ENCODE measurements at regions not wholly inside any gene's neighbourhood (a gene's known extent, or its start where the extent isn't known, plus 50 kb on each side); places are given as distances from the start of the nearest gene placed in this dataset.

DNA sequence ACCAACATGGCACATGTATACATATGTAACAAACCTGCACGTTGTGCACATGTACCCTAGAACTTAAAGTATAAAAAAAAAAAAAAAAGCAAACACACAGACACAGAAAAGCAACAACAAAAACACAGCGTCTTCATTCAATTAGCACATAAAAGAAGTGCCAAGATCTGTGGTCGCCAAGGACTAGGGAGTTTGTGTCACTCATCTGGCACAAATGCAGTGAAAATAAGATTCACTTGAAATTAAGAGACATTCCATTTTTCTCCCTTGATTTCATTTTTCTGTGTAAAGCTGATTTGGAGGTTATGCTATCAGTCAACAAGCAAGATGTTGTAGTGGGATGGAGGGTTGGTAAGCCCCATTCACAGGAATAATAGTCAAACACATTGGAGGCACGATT lies 115.3 kb downstream of the FAT4 start:
- H3K4me3 ChIP-seq (ENCODE audit: low read depth, low read length) = no peak overlapping the region
- TF ChIP-seq, protein P1, sequence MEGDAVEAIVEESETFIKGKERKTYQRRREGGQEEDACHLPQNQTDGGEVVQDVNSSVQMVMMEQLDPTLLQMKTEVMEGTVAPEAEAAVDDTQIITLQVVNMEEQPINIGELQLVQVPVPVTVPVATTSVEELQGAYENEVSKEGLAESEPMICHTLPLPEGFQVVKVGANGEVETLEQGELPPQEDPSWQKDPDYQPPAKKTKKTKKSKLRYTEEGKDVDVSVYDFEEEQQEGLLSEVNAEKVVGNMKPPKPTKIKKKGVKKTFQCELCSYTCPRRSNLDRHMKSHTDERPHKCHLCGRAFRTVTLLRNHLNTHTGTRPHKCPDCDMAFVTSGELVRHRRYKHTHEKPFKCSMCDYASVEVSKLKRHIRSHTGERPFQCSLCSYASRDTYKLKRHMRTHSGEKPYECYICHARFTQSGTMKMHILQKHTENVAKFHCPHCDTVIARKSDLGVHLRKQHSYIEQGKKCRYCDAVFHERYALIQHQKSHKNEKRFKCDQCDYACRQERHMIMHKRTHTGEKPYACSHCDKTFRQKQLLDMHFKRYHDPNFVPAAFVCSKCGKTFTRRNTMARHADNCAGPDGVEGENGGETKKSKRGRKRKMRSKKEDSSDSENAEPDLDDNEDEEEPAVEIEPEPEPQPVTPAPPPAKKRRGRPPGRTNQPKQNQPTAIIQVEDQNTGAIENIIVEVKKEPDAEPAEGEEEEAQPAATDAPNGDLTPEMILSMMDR (conservative IDR thresholded peaks at IDR 0.05; ENCODE audit: low read depth, low read length) = no peak
- DNase-seq (ENCODE audit: low read depth) = no peak

DNA sequence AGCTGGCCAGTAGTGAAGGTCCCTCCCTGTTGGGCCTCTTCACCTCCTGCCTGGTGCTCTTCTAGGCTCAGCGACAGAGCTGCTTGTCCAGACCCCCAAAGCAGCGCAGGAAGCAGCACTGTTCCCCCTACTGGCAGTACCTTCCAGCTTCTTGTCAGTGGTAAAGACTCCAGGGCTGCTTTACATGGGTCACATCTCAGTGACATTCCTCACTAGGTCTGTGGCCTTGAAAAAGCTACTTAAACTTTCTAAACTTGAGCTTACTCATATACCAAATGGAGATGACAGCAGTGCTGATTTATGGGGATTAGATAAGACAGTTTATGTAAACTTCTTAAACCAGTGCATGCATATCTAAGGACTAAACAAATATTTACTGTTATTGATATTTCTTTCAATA lies 117.3 kb downstream of the FAT4 start:
- no peak overlapping the region for H3K4me3 ChIP-seq (ENCODE audit: low read depth, low read length)
- TF ChIP-seq, protein P1 (conservative IDR thresholded peaks at IDR 0.05; ENCODE audit: low read depth, low read length) = peak; percentile 30
- no peak for DNase-seq (ENCODE audit: low read depth)

DNA sequence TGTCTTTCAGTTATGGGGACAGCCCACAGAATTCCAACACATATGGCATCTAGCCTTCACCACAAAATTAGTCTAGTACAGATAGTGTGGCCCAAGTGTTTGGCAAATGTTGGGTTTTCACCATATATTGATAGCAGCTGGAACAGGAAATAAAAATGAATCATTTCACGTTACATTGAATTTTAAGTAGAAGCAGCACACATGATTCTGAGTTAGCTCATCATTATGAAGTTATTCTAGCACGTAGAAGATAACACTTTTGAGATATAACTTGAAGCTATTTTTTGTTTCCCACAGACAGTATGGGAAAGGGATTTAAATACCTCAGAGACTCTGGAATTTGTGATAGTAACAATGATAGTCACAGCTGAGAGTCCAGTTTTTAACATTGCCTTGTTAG lies 118.7 kb downstream of the FAT4 start:
- DNase-seq (ENCODE audit: low read depth) = no peak
- TF ChIP-seq, protein P1 (conservative IDR thresholded peaks at IDR 0.05; ENCODE audit: low read depth, low read length) = no peak
- H3K4me3 ChIP-seq (ENCODE audit: low read depth, low read length) = no peak overlapping the region

DNA sequence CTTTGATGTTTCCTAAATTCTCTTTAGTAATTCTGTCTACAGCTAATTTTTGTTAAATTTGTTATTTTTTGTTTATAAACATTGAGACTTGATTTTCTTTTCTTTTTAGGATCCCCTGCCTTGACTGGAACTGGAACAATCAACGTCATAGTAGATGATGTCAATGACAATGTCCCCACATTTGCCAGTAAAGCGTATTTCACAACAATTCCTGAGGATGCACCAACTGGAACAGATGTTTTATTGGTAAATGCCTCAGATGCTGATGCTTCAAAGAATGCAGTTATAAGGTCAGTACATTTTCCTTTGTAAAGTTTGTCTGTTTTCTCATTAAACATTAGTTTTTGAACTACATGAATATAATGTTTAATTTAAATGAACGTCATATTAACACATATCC lies 119.4 kb downstream of the FAT4 start:
- no peak overlapping the region for H3K4me3 ChIP-seq (ENCODE audit: low read depth, low read length)
- TF ChIP-seq, protein P1 (conservative IDR thresholded peaks at IDR 0.05; ENCODE audit: low read depth, low read length) = no peak
- no peak for DNase-seq (ENCODE audit: low read depth)

DNA sequence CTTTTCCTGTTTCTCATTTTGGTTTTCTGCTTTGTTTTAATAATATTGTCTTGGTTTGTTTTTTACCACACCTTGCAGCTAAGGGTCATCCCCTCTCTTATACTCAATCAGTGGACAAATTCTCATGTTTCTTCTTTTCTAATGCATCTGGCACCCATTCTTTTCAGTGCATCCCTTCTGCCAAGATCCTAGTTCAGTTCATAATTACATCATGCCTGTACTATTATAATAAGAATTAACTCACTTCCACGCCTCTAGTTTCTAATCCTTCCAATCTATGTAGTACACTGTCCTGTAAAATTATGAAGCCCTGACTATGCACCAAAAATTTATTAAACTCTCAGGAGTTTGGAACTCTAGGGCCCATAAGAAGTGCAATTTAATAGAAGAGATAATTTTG lies 126.1 kb downstream of the FAT4 start:
- TF ChIP-seq, protein P1 (conservative IDR thresholded peaks at IDR 0.05; ENCODE audit: low read depth, low read length) = no peak
- no peak for DNase-seq (ENCODE audit: low read depth)
- H3K4me3 ChIP-seq (ENCODE audit: low read depth, low read length) = no peak overlapping the region

DNA sequence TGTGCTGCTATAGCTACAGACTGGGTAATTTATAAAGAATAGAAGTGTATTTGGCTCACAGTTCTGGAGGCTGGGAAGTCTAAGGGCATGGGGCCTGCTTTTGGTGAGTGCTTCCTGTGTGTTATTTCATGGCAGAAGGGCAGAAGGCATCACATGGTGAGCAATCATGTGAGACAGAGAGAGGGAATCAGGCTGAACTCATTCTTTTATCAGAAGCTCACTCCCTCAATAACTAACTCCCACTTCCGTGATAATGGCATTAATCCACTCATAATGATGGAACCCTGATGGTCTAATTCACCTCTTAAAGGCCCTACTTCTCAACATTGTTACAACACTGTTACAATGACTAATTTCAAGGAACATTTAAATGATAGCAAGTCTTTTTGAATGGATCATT lies 129.4 kb downstream of the FAT4 start:
- TF ChIP-seq, protein P1 (conservative IDR thresholded peaks at IDR 0.05; ENCODE audit: low read depth, low read length) = no peak
- no peak for DNase-seq (ENCODE audit: low read depth)
- H3K4me3 ChIP-seq (ENCODE audit: low read depth, low read length) = no peak overlapping the region

DNA sequence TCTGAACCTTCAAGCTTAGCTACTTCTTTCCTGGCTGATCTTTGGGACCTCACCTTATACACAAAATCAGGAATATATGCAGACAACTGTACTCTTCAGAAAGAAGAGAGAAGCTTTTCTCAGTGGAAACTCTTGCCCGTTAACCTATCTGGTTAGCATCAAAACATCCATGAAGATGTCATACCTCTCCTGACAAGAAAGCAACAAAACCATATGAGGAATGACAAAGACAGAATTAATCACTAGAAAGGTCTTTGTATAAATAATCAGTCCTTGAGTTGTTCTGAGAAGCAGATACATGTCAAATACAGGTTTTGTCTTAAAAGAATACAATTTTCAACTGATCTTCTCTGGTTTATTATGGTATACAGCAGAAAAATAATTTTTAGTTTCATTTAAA lies 130.8 kb downstream of the FAT4 start:
- TF ChIP-seq, protein P1 (conservative IDR thresholded peaks at IDR 0.05; ENCODE audit: low read depth, low read length) = no peak
- H3K4me3 ChIP-seq (ENCODE audit: low read depth, low read length) = no peak overlapping the region
- DNase-seq (ENCODE audit: low read depth) = no peak
